ENCODE measurements at regions not wholly inside any gene's neighbourhood (a gene's known extent, or its start where the extent isn't known, plus 50 kb on each side); places are given as distances from the start of the nearest gene placed in this dataset.

- no peak for DNase-seq (ENCODE audit: extremely low read depth in 1 of 2, low read depth in 1 of 2)
Measured at GRCh38 chr22:48607901-48608662, 1219.6 kb downstream of the BRD1 start.

DNA sequence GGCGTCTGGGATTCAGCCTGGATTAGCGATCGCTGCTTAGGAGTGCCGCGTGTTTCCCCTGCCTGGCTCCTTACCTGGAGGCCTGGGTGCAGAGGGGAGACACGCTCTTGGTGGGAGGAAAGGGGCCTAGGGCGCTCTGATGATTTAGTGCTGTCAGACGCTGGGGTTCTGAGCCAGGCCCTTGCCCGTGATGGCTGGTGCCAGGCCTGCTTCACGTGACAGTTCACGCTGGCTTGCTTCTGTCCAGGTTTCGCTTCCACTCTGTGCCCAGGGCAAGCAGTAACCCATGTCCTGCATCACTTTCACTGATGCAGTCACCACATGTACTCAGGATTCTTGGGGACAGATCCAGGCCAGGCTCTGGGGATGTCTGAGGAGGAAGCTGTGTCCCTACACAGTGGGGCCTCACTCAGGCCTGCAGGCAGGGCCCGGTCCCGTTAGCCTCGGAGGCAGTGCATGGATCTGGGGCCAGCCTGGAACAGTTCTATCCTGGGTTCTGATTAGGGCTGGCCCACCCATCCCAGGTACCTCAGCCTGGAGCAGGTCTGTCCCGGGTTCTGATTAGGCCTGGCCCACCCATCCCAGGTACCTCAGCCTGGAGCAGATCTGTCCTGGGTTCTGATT, 1220.9 kb downstream of the BRD1 start:
- DNase-seq (ENCODE audit: extremely low read depth in 1 of 2, low read depth in 1 of 2), result no peak

DNA sequence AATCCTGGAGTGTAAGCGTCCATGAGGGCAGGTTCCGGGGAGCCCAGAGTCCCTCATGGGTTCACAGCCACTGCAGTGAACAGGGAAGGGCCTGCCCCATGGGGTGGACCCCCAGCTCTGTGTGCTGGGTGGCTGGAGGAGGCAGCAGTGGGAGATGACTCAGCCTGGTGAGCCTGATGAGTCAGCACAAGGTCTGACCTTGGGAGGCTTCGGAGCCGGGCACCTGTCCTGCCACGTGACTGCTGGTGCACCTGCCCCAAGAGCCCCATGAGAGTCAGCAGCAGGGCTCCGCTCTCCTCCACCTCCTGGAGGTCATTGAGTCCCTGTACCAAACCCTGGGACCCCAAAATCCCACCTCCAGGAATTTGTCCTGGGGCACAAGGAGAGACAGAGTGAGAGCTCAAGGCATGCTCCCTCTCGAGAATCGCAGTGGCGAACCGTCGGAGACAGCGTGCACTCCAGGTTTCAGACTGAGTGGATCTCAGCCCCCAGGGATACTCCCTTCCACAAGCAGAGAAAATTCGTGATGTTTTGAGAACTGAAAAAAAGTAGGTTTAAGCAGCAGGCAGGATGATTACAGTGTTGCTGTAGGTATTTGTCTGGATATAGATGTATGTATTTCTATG, 1221.7 kb downstream of the BRD1 start:
- no peak for DNase-seq (ENCODE audit: extremely low read depth in 1 of 2, low read depth in 1 of 2)

GRCh38 chr22:48605125-48605524, 1222.5 kb downstream of the BRD1 start:
- DNase-seq (ENCODE audit: extremely low read depth in 1 of 2, low read depth in 1 of 2), result no peak

- DNase-seq (ENCODE audit: extremely low read depth in 1 of 2, low read depth in 1 of 2), result no peak
Measured at GRCh38 chr22:48603621-48604320, 1223.9 kb downstream of the BRD1 start.

DNA sequence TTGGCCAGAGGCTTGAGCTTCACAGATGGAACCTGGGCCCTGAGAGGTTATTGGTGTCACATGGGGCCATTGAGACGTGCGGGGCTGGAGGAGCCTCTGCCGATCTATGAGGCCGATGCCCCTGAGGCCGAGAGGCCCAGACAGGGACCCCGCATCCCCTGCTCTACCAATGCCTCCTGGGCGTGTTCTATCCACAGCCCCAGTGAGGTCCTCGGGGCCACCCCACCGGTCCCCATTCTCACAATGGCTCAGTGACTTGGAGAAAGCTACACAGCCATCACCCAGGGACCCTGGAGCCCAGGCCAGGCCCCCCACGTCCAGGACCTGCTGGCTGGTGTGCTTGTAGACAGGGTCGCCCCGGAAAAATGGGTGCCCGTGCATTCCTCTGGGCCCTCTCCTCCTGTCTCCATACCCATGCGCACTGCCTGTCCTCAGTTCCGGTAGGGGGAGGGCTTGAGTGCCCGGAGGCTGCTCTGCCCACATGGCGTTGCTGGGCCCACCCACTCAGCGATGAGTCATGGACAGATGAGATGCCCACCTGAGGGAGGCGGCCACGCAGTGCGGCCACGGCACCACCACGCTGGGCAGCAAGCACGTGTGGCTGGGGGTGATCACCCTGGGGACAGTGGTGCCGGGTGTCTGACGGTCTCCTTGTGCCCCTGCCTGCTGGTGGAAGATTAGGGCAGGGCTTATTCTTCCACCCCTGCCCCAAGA, 1224.7 kb downstream of the BRD1 start:
- DNase-seq (ENCODE audit: extremely low read depth in 1 of 2, low read depth in 1 of 2), result no peak

GRCh38 chr22:48600681-48601080, 1227.0 kb downstream of the BRD1 start:
- no peak for DNase-seq (ENCODE audit: extremely low read depth in 1 of 2, low read depth in 1 of 2)

DNA sequence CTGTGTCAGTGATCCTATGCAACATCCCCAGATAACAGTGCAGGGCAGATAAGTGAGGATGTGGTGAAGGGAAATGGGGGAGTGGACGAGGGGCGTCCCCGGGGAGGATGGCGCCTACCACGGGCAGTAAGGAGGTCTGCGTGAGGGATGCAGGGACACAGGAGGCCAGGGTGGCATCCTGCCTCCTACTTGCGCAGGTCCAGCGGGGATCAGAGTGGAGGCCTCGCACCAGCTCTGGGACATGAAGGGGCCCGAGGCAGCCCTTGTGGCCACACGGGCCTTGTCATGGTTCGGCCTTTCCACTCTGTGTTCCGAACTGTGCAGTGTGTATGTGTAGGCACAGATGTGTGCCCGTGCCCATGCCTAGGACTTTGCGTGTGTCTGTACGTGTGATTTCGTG, 1227.5 kb downstream of the BRD1 start:
- no peak for DNase-seq (ENCODE audit: extremely low read depth in 1 of 2, low read depth in 1 of 2)

- no peak for DNase-seq (ENCODE audit: extremely low read depth in 1 of 2, low read depth in 1 of 2)
Measured at GRCh38 chr22:48599346-48599745, 1228.3 kb downstream of the BRD1 start.

GRCh38 chr22:48596111-48596850, 1231.4 kb downstream of the BRD1 start:
- no peak for DNase-seq (ENCODE audit: extremely low read depth in 1 of 2, low read depth in 1 of 2)

GRCh38 chr22:48595511-48595905, 1232.2 kb downstream of the BRD1 start:
- DNase-seq (ENCODE audit: extremely low read depth in 1 of 2, low read depth in 1 of 2), result no peak

GRCh38 chr22:48594757-48595510, 1232.7 kb downstream of the BRD1 start:
- no peak for DNase-seq (ENCODE audit: extremely low read depth in 1 of 2, low read depth in 1 of 2)

GRCh38 chr22:48594016-48594756, 1233.5 kb downstream of the BRD1 start:
- no peak for DNase-seq (ENCODE audit: extremely low read depth in 1 of 2, low read depth in 1 of 2)

DNA sequence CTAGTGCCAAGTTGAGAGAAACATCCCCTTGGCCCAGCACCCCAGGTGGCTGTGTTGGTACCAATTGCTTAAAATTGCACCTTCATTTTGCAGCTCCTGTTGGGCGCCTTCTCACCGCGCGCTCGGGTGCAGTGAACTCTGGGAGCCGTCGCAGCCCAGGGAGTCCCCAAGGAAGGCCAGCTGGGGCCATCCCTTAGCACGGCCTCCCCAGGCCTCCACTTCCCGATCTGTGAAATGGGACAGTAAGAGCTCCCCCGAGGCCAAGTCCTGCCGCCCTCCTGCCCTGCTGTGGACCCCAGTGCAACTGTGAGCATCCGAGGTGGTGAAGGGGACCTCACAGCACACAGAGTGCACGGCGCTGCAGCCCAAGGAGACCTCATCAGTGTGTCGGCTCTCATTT, 1234.1 kb downstream of the BRD1 start:
- DNase-seq (ENCODE audit: extremely low read depth in 1 of 2, low read depth in 1 of 2), result no peak

GRCh38 chr22:48592931-48593330, 1234.7 kb downstream of the BRD1 start:
- no peak for DNase-seq (ENCODE audit: extremely low read depth in 1 of 2, low read depth in 1 of 2)

DNA sequence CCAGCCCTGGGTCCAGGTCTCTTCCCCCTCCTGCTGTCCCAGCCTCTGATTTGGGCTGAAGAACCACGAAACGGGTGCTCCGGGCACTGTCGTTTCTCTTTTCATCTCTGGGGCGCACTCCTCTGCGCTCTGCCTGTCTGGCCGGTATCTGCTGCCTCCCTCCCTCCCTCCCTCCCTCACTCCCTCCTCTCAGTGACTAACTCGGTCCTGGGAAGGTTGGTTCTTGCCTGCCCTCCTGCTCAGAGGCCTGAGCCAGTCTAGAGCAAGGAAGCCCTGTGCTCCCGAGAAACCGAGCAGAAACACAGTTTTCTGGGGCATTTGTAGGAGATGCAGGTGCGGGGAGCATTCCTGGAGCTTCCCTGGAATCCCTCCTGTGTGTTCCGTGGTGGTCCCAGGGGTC, 1235.2 kb downstream of the BRD1 start:
- no peak for DNase-seq (ENCODE audit: extremely low read depth in 1 of 2, low read depth in 1 of 2)

DNA sequence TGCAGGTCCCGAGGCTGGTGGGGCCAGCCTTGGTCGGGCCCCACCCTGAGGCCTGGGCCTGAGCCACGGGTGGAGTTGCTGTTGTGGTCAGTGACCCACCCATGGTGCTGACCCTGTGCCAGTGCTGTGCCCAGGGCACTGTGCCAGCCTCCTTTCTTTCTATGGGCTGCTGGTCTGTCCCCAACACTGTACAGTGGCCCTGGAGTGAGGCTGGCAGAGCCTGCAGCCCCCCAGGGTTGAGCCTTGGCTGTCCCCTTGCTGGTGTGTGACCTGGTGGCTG, 1235.7 kb downstream of the BRD1 start:
- no peak for DNase-seq (ENCODE audit: extremely low read depth in 1 of 2, low read depth in 1 of 2)

- DNase-seq (ENCODE audit: extremely low read depth in 1 of 2, low read depth in 1 of 2), result no peak
Measured at GRCh38 chr22:48591286-48592065, 1236.2 kb downstream of the BRD1 start.
